DOHH2 (cell line): ENCODE measurements at regions not wholly inside any gene's neighbourhood (a gene's known extent, or its start where the extent isn't known, plus 50 kb on each side); places are given as distances from the start of the nearest gene placed in this dataset.
"Not testable (repeated sequence)": the region's sequence is repeated elsewhere in the genome, so short reads cannot be mapped to it uniquely, and the experiment has no call there.

Source experiments
- H3F3A ChIP-seq: fragments of 200-600 bp; sonication (generic), shearing (Covaris generic); 2 replicates; pipeline ENCODE4 v1.6.0; 2016; ENCODE audit warnings: antibody characterized with exemption, mild to moderate bottlenecking; ENCODE audit not compliant: control insufficient read depth, insufficient read depth
- H3K27ac ChIP-seq: fragments of 200-600 bp; sonication (generic); 2 replicates; pipeline ENCODE4 v1.5.1; 2014; ENCODE audit warnings: low read depth, mild to moderate bottlenecking, low read length, moderate library complexity
- H3K27me3 ChIP-seq: fragments of 200-600 bp; sonication (generic); 2 replicates; pipeline ENCODE4 v1.6.1; 2014; ENCODE audit warnings: mild to moderate bottlenecking, low read length, mixed read lengths; ENCODE audit not compliant: control insufficient read depth
- H3K36me3 ChIP-seq: fragments of 200-600 bp; sonication (generic); 2 replicates; pipeline ENCODE4 v1.6.1; 2014; ENCODE audit warnings: mild to moderate bottlenecking, low read length, moderate library complexity, mixed read lengths; ENCODE audit not compliant: control insufficient read depth
- H3K4me1 ChIP-seq: fragments of 200-600 bp; sonication (generic); 2 replicates; pipeline ENCODE4 v1.6.1; 2014; ENCODE audit warnings: mild to moderate bottlenecking, low read length, mixed read lengths; ENCODE audit not compliant: control insufficient read depth
- H3K4me2 ChIP-seq: fragments of 200-600 bp; sonication (generic); 2 replicates; pipeline ENCODE4 v1.6.0; 2014; ENCODE audit warnings: mild to moderate bottlenecking, low read length, moderate library complexity
- H3K4me3 ChIP-seq: fragments of 200-600 bp; sonication (generic); 2 replicates; pipeline ENCODE4 v1.5.1; 2014; ENCODE audit warnings: mild to moderate bottlenecking, low read length, mixed read lengths
- H3K79me2 ChIP-seq: fragments of 200-600 bp; sonication (generic); 2 replicates; pipeline ENCODE4 v1.6.1; 2014; ENCODE audit warnings: mild to moderate bottlenecking, low read length, mixed read lengths; ENCODE audit not compliant: control insufficient read depth
- H3K9me2 ChIP-seq: fragments of 200-600 bp; sonication (generic); replicated peaks from 2 replicates; pipeline ENCODE4 v1.6.1; 2014; ENCODE audit warnings: mild to moderate bottlenecking, low read length, mixed read lengths; ENCODE audit not compliant: control insufficient read depth
- H3K9me3 ChIP-seq: fragments of 200-600 bp; sonication (generic); 2 replicates; pipeline ENCODE4 v1.6.1; 2014; ENCODE audit warnings: antibody characterized with exemption, low read length, mixed read lengths; ENCODE audit not compliant: control insufficient read depth, insufficient read depth
- H4K20me1 ChIP-seq: fragments of 200-600 bp; sonication (generic); 2 replicates; pipeline ENCODE4 v1.6.0; 2014; ENCODE audit warnings: low read depth, mild to moderate bottlenecking, antibody characterized with exemption, low read length, moderate library complexity; ENCODE audit not compliant: control insufficient read depth, insufficient read depth
- CTCF ChIP-seq: fragments of 200-600 bp; sonication (generic); IDR thresholded peaks from one replicate; pipeline ENCODE4 v1.5.1; 2014; ENCODE audit warnings: antibody characterized with exemption, mild to moderate bottlenecking, low read depth, low read length; ENCODE audit not compliant: poor library complexity, severe bottlenecking
- EZH2phosphoT487 ChIP-seq: fragments of 200-600 bp; sonication (generic); IDR thresholded peaks from 2 replicates; pipeline ENCODE4 v1.6.1; 2017; ENCODE audit warnings: borderline replicate concordance, mild to moderate bottlenecking, antibody characterized with exemption, low read length, moderate library complexity, mixed read lengths

GRCh38 chr6:130558131-130558530, 192.3 kb downstream of the TMEM200A start:
- H3K9me3 ChIP-seq = no peaks in the 10 kb centered on the region
- TF ChIP-seq EZH2phosphoT487 = no peak

GRCh38 chr6:130559166-130559565, 193.3 kb downstream of the TMEM200A start:
- Histone ChIP-seq H3K79me2 (no peaks in the 10 kb centered on the region), H3K27me3 (no peaks in the 10 kb centered on the region), H3K9me2 (no peaks in the 10 kb centered on the region; the same call in 1 of the 2 replicates), H3K4me1 (no peaks in the 10 kb centered on the region), H3K27ac (no peak overlapping the region), H3K36me3 (no peaks in the 10 kb centered on the region), H3K9me3 (no peaks in the 10 kb centered on the region), H4K20me1 (no peaks in the 10 kb centered on the region), H3K4me3 (no peak overlapping the region), H3F3A (no peaks in the 10 kb centered on the region), H3K4me2 (no peak overlapping the region)
- TF ChIP-seq CTCF (no peak), EZH2phosphoT487 (no peak)

More at GRCh38 chr6:130558131-130558530, 192.3 kb downstream of the TMEM200A start:
- Histone ChIP-seq H3K4me1 (no peaks in the 10 kb centered on the region), H3K79me2 (no peaks in the 10 kb centered on the region), H3K27ac (no peak overlapping the region), H4K20me1 (no peaks in the 10 kb centered on the region), H3K9me2 (no peaks in the 10 kb centered on the region; the same call in 1 of the 2 replicates), H3F3A (no peaks in the 10 kb centered on the region), H3K36me3 (no peaks in the 10 kb centered on the region), H3K27me3 (no peaks in the 10 kb centered on the region), H3K4me3 (no peak overlapping the region), H3K4me2 (no peak overlapping the region)

GRCh38 chr6:130560231-130560630, 194.4 kb downstream of the TMEM200A start:
- Histone ChIP-seq H3K36me3 (no peaks in the 10 kb centered on the region), H3F3A (no peaks in the 10 kb centered on the region), H3K9me2 (no peaks in the 10 kb centered on the region; the same call in 1 of the 2 replicates), H3K4me2 (no peak overlapping the region), H3K27ac (no peak overlapping the region), H3K4me3 (no peak overlapping the region), H3K4me1 (no peaks in the 10 kb centered on the region), H3K79me2 (no peaks in the 10 kb centered on the region), H3K9me3 (no peaks in the 10 kb centered on the region), H4K20me1 (no peaks in the 10 kb centered on the region), H3K27me3 (no peaks in the 10 kb centered on the region)
- TF ChIP-seq CTCF = no peak
- no peak for TF ChIP-seq EZH2phosphoT487

GRCh38 chr6:130561159-130561558, 195.3 kb downstream of the TMEM200A start:
- H3K27ac ChIP-seq, H3K4me3 ChIP-seq, H3K9me2 ChIP-seq, H3K9me3 ChIP-seq, H3K4me2 ChIP-seq, H3K36me3 ChIP-seq, H3F3A ChIP-seq, H3K27me3 ChIP-seq, H3K4me1 ChIP-seq, H3K79me2 ChIP-seq, H4K20me1 ChIP-seq: not testable (repeated sequence)
